GM12878 (cell line): ENCODE measurements at regions not wholly inside any gene's neighbourhood (a gene's known extent, or its start where the extent isn't known, plus 50 kb on each side); places are given as distances from the start of the nearest gene placed in this dataset.

Experiments
- ATAC-seq: fragments of 200-7000 bp; cut with Tn5 transposase; 3 replicates; pipeline ENCODE4 v1.9.1; 2020; ENCODE audit warnings: mild to moderate bottlenecking, moderate library complexity
- BruUV-seq: library from RNA; stranded (reverse); fragments of 400-500 nt; replicated peaks from 2 replicates; lab custom pipeline; 2021; lab: Mats Ljungman, UMichigan
- CTCF ChIA-PET: fragments of 300-600 bp; sonication (Branson Sonifier 250); formaldehyde crosslinking; extraction: SDS; loops from one replicate; lab custom pipeline; 2021; ENCODE audit warnings: inconsistent platforms; lab: Yijun Ruan, JAX
- POLR2A ChIA-PET: fragments of 350-600 bp; formaldehyde crosslinking; extraction: SDS; loops from one replicate; lab custom pipeline; 2021; ENCODE audit warnings: inconsistent platforms; lab: Charles Lee
- RAD21 ChIA-PET: fragments of 300-600 bp; sonication (Branson Sonifier 250); formaldehyde crosslinking; loops from one replicate; lab custom pipeline; 2023; ENCODE audit warnings: antibody characterized with exemption; ENCODE audit not compliant: unreplicated experiment; lab: Charles Lee
- SMC1A ChIA-PET: fragments of 300-600 bp; sonication (Branson Sonifier 250); formaldehyde crosslinking; loops from one replicate; lab custom pipeline; 2023; ENCODE audit not compliant: unreplicated experiment, uncharacterized antibody; lab: Charles Lee
- DNase-seq: peaks from one replicate; pipeline ENCODE4 v3.0.0-alpha.2; 2011; ENCODE audit warnings: low read depth, low spot score
- FAIRE-seq: peaks from 3 replicates; lab custom pipeline; 2011; peaks lifted over from hg19 to GRCh38; lab: Jason Lieb, UNC
- H2AFZ ChIP-seq: 2 replicates; pipeline ENCODE4 v1.6.0; 2011; ENCODE audit warnings: low read depth, low read length, control low read depth; ENCODE audit not compliant: control insufficient read depth
- H3K27ac ChIP-seq: 2 replicates; pipeline ENCODE4 v1.5.1; 2011; ENCODE audit warnings: control low read depth; ENCODE audit not compliant: control insufficient read depth, insufficient read depth
- H3K27me3 ChIP-seq, 2 experiments: replicated peaks in 1 of 2; 2 replicates each; pipeline versions ENCODE4 v1.6.0 to v1.6.1; 2011; ENCODE audit warnings: low read length in 1 of 2; ENCODE audit not compliant: control insufficient read depth in 2 of 2, insufficient read depth in 2 of 2
- H3K36me3 ChIP-seq, 2 experiments: 2 replicates each; pipeline ENCODE4 v1.5.1; 2011; ENCODE audit warnings: low read length in 1 of 2; ENCODE audit not compliant: control insufficient read depth in 2 of 2, insufficient read depth in 2 of 2
- H3K4me1 ChIP-seq: 2 replicates; pipeline ENCODE4 v1.6.1; 2011; ENCODE audit warnings: mild to moderate bottlenecking, low read length, moderate library complexity, mixed read lengths; ENCODE audit not compliant: control insufficient read depth, insufficient read depth
- H3K4me2 ChIP-seq: 2 replicates; pipeline ENCODE4 v1.6.0; 2011; ENCODE audit warnings: control low read depth; ENCODE audit not compliant: control insufficient read depth, insufficient read depth
- H3K4me3 ChIP-seq: fragments of 200-600 bp; sonication (generic); 2 replicates; pipeline ENCODE4 v1.5.1; 2016
- H3K79me2 ChIP-seq: 2 replicates; pipeline ENCODE4 v1.6.0; 2011; ENCODE audit warnings: low read length; ENCODE audit not compliant: control insufficient read depth, insufficient read depth
- H3K9ac ChIP-seq: 2 replicates; pipeline ENCODE4 v1.8.0; 2011; ENCODE audit warnings: low read length, control low read depth, mixed read lengths; ENCODE audit not compliant: control insufficient read depth, insufficient read depth
- H3K9me3 ChIP-seq: replicated peaks from 3 replicates; pipeline ENCODE4 v1.5.1; 2011; ENCODE audit warnings: mild to moderate bottlenecking, low read length; ENCODE audit not compliant: control insufficient read depth, insufficient read depth
- H4K20me1 ChIP-seq: 2 replicates; pipeline ENCODE4 v1.6.0; 2011; ENCODE audit not compliant: control insufficient read depth, insufficient read depth
- BMI1 ChIP-seq: fragments of 450-650 bp; IDR thresholded peaks from 2 replicates; pipeline ENCODE4 v1.6.1; 2016; ENCODE audit warnings: mild to moderate bottlenecking, moderate library complexity, borderline replicate concordance
- CEBPB ChIP-seq, 2 experiments: fragments of 150-350 bp in 1 of 2; IDR thresholded peaks; 2 replicates each; pipeline ENCODE4 v1.6.1; 2012 to 2014; ENCODE audit warnings: low read depth in 2 of 2, low read length in 2 of 2, borderline replicate concordance in 1 of 2, inconsistent platforms in 1 of 2
- CREB1 ChIP-seq: IDR thresholded peaks from 2 replicates; pipeline ENCODE4 v1.6.1; 2012; ENCODE audit warnings: low read depth, mild to moderate bottlenecking, inconsistent platforms
- CTCF ChIP-seq, 3 experiments: IDR thresholded peaks in 2 of 3; conservative IDR thresholded peaks in 1 of 3; 2 replicates each; pipeline ENCODE4 v1.5.1; 2011; ENCODE audit warnings: low read depth in 3 of 3, low read length in 3 of 3, mild to moderate bottlenecking in 3 of 3, control low read depth in 2 of 3, moderate library complexity in 2 of 3, inconsistent platforms in 1 of 3, mixed read lengths in 1 of 3; ENCODE audit not compliant: control insufficient read depth in 2 of 3, insufficient read depth in 1 of 3; ENCODE audit errors: extremely low read depth in 1 of 3
- NFXL1 ChIP-seq: fragments of 450-650 bp; IDR thresholded peaks from 2 replicates; pipeline ENCODE4 v1.6.1; 2017; ENCODE audit warnings: antibody characterized with exemption, mild to moderate bottlenecking, borderline replicate concordance
- NFYB ChIP-seq: IDR thresholded peaks from 2 replicates; pipeline ENCODE4 v1.6.1; 2011; ENCODE audit warnings: low read depth, mild to moderate bottlenecking, low read length, improper control_type of control experiment, moderate library complexity; ENCODE audit not compliant: insufficient read depth
- POLR2AphosphoS2 ChIP-seq: IDR thresholded peaks from 2 replicates; pipeline ENCODE4 v1.6.1; 2011; ENCODE audit warnings: low read depth, mild to moderate bottlenecking, low read length, improper control_type of control experiment, moderate library complexity
- PRDM15 ChIP-seq: fragments of 450-650 bp; formaldehyde crosslinking; IDR thresholded peaks from 2 replicates; pipeline ENCODE4 v1.4.0; 2020; ENCODE audit warnings: mild to moderate bottlenecking, moderate library complexity
- RBBP5 ChIP-seq: fragments of 200-600 bp; sonication (generic); conservative IDR thresholded peaks from 2 replicates; pipeline ENCODE4 v1.6.1; 2016
- REST ChIP-seq: IDR thresholded peaks from 2 replicates; pipeline ENCODE4 v1.6.1; 2012; ENCODE audit warnings: mild to moderate bottlenecking, low read depth, low read length
- STAT1 ChIP-seq: fragments of 450-650 bp; conservative IDR thresholded peaks from 2 replicates; pipeline ENCODE4 v1.6.1; 2014; ENCODE audit warnings: antibody characterized with exemption, mild to moderate bottlenecking
- TCF7 ChIP-seq: IDR thresholded peaks from 2 replicates; pipeline ENCODE4 v1.6.1; 2014; ENCODE audit warnings: antibody characterized with exemption, borderline replicate concordance
- WRNIP1 ChIP-seq: IDR thresholded peaks from 2 replicates; pipeline ENCODE4 v1.6.1; 2011; ENCODE audit warnings: low read depth, low read length, improper control_type of control experiment, borderline replicate concordance
- ZBED1 ChIP-seq: IDR thresholded peaks from 2 replicates; pipeline ENCODE4 v1.6.1; 2016; ENCODE audit warnings: borderline replicate concordance
- WGBS: methylation state at CpG from one replicate; pipeline ENCODE4 v1.1.6; 2016; ENCODE audit warnings: low lambda C conversion rate; ENCODE audit not compliant: insufficient replicate concordance, insufficient coverage; ENCODE audit errors: missing lambda C conversion rate; 5-methylcytosine and 5-hydroxymethylcytosine counted together
- in situ Hi-C: fragments of 300-500 bp; cut with MboI; formaldehyde crosslinking; loops from 9 replicates; pipeline ENCODE4 v1.14.3; 2018; ENCODE audit warnings: mixed read lengths
- intact Hi-C: fragments of 100-400 bp; cut with micrococcal nuclease; formaldehyde crosslinking; loops from one replicate; pipeline ENCODE4 v1.14.2; 2022; ENCODE audit not compliant: unreplicated experiment

- TF ChIP-seq PRDM15, result no peak
- TF ChIP-seq BMI1, result no peak
- TF ChIP-seq NFXL1, result no peak
- TF ChIP-seq WRNIP1, result no peak
Observed at GRCh38 chr21:27082431-27083010, 115.6 kb upstream of the ADAMTS5 start (continued).

- no TSS peak for BruUV-seq
- H3K36me3 ChIP-seq, result no peaks in the 10 kb centered on the region
- FAIRE-seq, result no peak
- H4K20me1 ChIP-seq, result no peaks in the 10 kb centered on the region
- no peak overlapping the region for H2AFZ ChIP-seq
- no peak overlapping the region for H3K4me2 ChIP-seq
- intact Hi-C loops (no loop called here), in situ Hi-C loops (no loop called here)
- no peak for DNase-seq
- POLR2A ChIA-PET, result no interaction called here
- no peaks in the 10 kb centered on the region for H3K9me3 ChIP-seq
- H3K4me1 ChIP-seq, result no peaks in the 10 kb centered on the region
- CTCF ChIA-PET, result no interaction called here
- WGBS, result 63% methylated on average over 5 of the region's 5 CpGs
- H3K9ac ChIP-seq, result no peak overlapping the region
- ATAC-seq, result no peak
- H3K27ac ChIP-seq, result no peak overlapping the region
- RAD21 ChIA-PET, result no interaction called here
- no peaks in the 10 kb centered on the region for H3K79me2 ChIP-seq
- H3K27me3 ChIP-seq, result no peaks in the 10 kb centered on the region
- no peak overlapping the region for H3K4me3 ChIP-seq
- SMC1A ChIA-PET, result no interaction called here
- TF ChIP-seq CEBPB (IDR thresholded peaks at IDR 0.05; ENCODE audit: borderline replicate concordance in 1 of 2, low read depth in 2 of 2, low read length in 2 of 2), result no peak
- no peak for TF ChIP-seq POLR2AphosphoS2
- TF ChIP-seq REST, result no peak
- TF ChIP-seq STAT1, result no peak
- TF ChIP-seq CTCF (IDR thresholded peaks at IDR 0.05 in 2 of 3, conservative IDR thresholded peaks at IDR 0.05 in 1 of 3; ENCODE audit: control insufficient read depth in 2 of 3, extremely low read depth in 1 of 3, insufficient read depth in 1 of 3, low read depth in 3 of 3, low read length in 3 of 3), result no peak
- no peak for TF ChIP-seq CREB1
- TF ChIP-seq TCF7, result no peak
- no peak for TF ChIP-seq ZBED1
- TF ChIP-seq NFYB, result no peak
- no peak for TF ChIP-seq RBBP5
Observed at GRCh38 chr21:27079636-27080240, 112.8 kb upstream of the ADAMTS5 start.
